Body of pancreas (tissue), 4 donors: ENCODE measurements at regions not wholly inside any gene's neighbourhood (a gene's known extent, or its start where the extent isn't known, plus 50 kb on each side); places are given as distances from the start of the nearest gene placed in this dataset.

Experiments used
- ATAC-seq: fragments of 150-250 bp; one replicate; pipeline ENCODE4 v1.9.1; 2016
- DNase-seq, 4 donors: peaks; one replicate each; pipeline ENCODE4 v3.0.0-alpha.2; 2019
- H3K27ac ChIP-seq, 4 donors: fragments of 200-600 bp; sonication (generic); 1 replicate in 3 of 4; 2 replicates in 1 of 4; pipeline versions ENCODE4 v1.5.1 to v1.6.1; 2016 to 2019; ENCODE audit warnings: mild to moderate bottlenecking in 1 of 4, mixed read lengths in 1 of 4, moderate library complexity in 1 of 4
- H3K27me3 ChIP-seq, 2 donors: fragments of 200-600 bp; sonication (generic); one replicate each; pipeline ENCODE4 v1.6.0; 2016; ENCODE audit warnings: mild to moderate bottlenecking in 1 of 2
- H3K36me3 ChIP-seq, 2 donors: fragments of 200-600 bp; sonication (generic); replicated peaks in 1 of 2; 2 replicates each; pipeline ENCODE4 v1.5.1; 2016; ENCODE audit warnings: low read depth in 2 of 2; ENCODE audit not compliant: insufficient read depth in 1 of 2
- H3K4me1 ChIP-seq: fragments of 200-600 bp; sonication (generic); one replicate; pipeline ENCODE4 v1.6.0; 2016
- H3K4me3 ChIP-seq, 2 donors: fragments of 200-600 bp; sonication (generic); 1 replicate in 1 of 2; 2 replicates in 1 of 2; pipeline ENCODE4 v1.5.1; 2016 to 2019
- H3K9me3 ChIP-seq, 3 donors: fragments of 200-600 bp; sonication (generic); 1 replicate in 2 of 3; 2 replicates in 1 of 3; pipeline ENCODE4 v1.5.1; 2016
- CTCF ChIP-seq, 7 experiments: fragments of 450-650 bp in 4 of 7; fragments of 200-600 bp in 3 of 7; sonication (generic) in 3 of 7; IDR thresholded peaks; one replicate each; pipeline ENCODE4 v1.5.1; 2016 to 2019; ENCODE audit warnings: antibody characterized with exemption in 7 of 7
- POLR2A ChIP-seq, 3 donors: fragments of 450-650 bp; IDR thresholded peaks; one replicate each; pipeline ENCODE4 v1.6.1; 2016; ENCODE audit warnings: antibody characterized with exemption in 3 of 3, mild to moderate bottlenecking in 2 of 3
- WGBS, 2 donors: methylation state at CpG; one replicate each; pipeline ENCODE4 v1.1.5; 2017; 5-methylcytosine and 5-hydroxymethylcytosine counted together
- intact Hi-C: fragments of 100-400 bp; cut with DNase I; formaldehyde crosslinking; loops from one replicate; pipeline ENCODE4 v1.15.1; 2023

GRCh38 chr9:14379280-14379679 is 65.3 kb upstream of the NFIB start:
- Histone ChIP-seq H3K4me3 (no peak overlapping the region), H3K4me1 (no peaks in the 10 kb centered on the region), H3K9me3 (peaks cover 0 to 3% (median 0%) of the 10 kb centered on the region in 3 donors), H3K27ac (no peak overlapping the region), H3K36me3 (no peaks in the 10 kb centered on the region), H3K27me3 (no peaks in the 10 kb centered on the region)
- DNase-seq (no peak), ATAC-seq (no peak)
- TF ChIP-seq CTCF (IDR thresholded peaks at IDR 0.05): no peak
- TF ChIP-seq POLR2A (IDR thresholded peaks at IDR 0.05): no peak
- 54 to 66% methylated on average over 4 of the region's 4 CpGs for WGBS, 2 donors
- intact Hi-C loops: no loop called here

- TF ChIP-seq CTCF (IDR thresholded peaks at IDR 0.05): no peak
- no peak for TF ChIP-seq POLR2A (IDR thresholded peaks at IDR 0.05)
- Histone ChIP-seq H3K27me3 (no peaks in the 10 kb centered on the region), H3K27ac (no peak overlapping the region), H3K4me1 (no peaks in the 10 kb centered on the region), H3K4me3 (no peak overlapping the region), H3K9me3 (peaks cover 0 to 3% (median 0%) of the 10 kb centered on the region in 3 donors), H3K36me3 (no peaks in the 10 kb centered on the region)
- intact Hi-C loops: no loop called here
- no peak for ATAC-seq
- DNase-seq: no peak
- 63 to 73% methylated on average over 4 of the region's 4 CpGs for WGBS, 2 donors
Measured at GRCh38 chr9:14373706-14374105, 59.8 kb upstream of the NFIB start.

- Histone ChIP-seq H3K4me3 (no peak overlapping the region), H3K27ac (peak overlapping the region in 1 of 4 donors; percentile 17), H3K4me1 (no peaks in the 10 kb centered on the region), H3K36me3 (no peaks in the 10 kb centered on the region), H3K9me3 (peaks cover 0 to 3% (median 0%) of the 10 kb centered on the region in 3 donors), H3K27me3 (no peaks in the 10 kb centered on the region)
- DNase-seq (no peak), ATAC-seq (no peak)
- intact Hi-C loops: no loop called here
- TF ChIP-seq CTCF (IDR thresholded peaks at IDR 0.05): no peak
- TF ChIP-seq POLR2A (IDR thresholded peaks at IDR 0.05): no peak
Measured at GRCh38 chr9:14373336-14373666, 59.4 kb upstream of the NFIB start.

- TF ChIP-seq CTCF (IDR thresholded peaks at IDR 0.05) (no peak), POLR2A (IDR thresholded peaks at IDR 0.05) (no peak)
- intact Hi-C loops: no loop called here
- no peak overlapping the region for H3K4me3 ChIP-seq
- ATAC-seq (peak; percentile 78), DNase-seq (peak in 3 of 4 donors; percentile 22 to 39 (median 34))
- no peaks in the 10 kb centered on the region for H3K36me3 ChIP-seq
- peaks cover 0 to 3% (median 0%) of the 10 kb centered on the region in 3 donors for H3K9me3 ChIP-seq
- H3K27me3 ChIP-seq: no peaks in the 10 kb centered on the region
- H3K4me1 ChIP-seq: no peaks in the 10 kb centered on the region
- H3K27ac ChIP-seq: peak overlapping the region in 1 of 4 donors; percentile 17
- WGBS, 2 donors: 27 to 35% methylated on average over 4 of the region's 4 CpGs
Measured at GRCh38 chr9:14372437-14373335, 58.7 kb upstream of the NFIB start.

GRCh38 chr9:14369011-14369410 is 55.1 kb upstream of the NFIB start:
- Histone ChIP-seq H3K4me1 (no peaks in the 10 kb centered on the region), H3K4me3 (no peak overlapping the region), H3K27ac (no peak overlapping the region), H3K36me3 (no peaks in the 10 kb centered on the region), H3K9me3 (no peaks in the 10 kb centered on the region), H3K27me3 (no peaks in the 10 kb centered on the region)
- no peak for DNase-seq
- intact Hi-C loops: no loop called here
- TF ChIP-seq CTCF (IDR thresholded peaks at IDR 0.05): no peak
- TF ChIP-seq POLR2A (IDR thresholded peaks at IDR 0.05): no peak
- peak; percentile 40 for ATAC-seq
- WGBS, 2 donors: 50 to 52% methylated on average over 6 of the region's 6 CpGs
